NCI-H2196 treated with DMSO at 0.1 percent for 48 hours (cell line): ENCODE measurements at regions not wholly inside any gene's neighbourhood (a gene's known extent, or its start where the extent isn't known, plus 50 kb on each side); places are given as distances from the start of the nearest gene placed in this dataset.
A peak's percentile ranks its signal among the peaks of the same experiment; 100 is the strongest.

Source experiments
- DNase-seq: peaks from one replicate; lab custom pipeline; 2025; ENCODE audit not compliant: unreplicated experiment; lab: John Stamatoyannopoulos, UW

GRCh38 chr12:24608108-24608507 lies 340.8 kb downstream of the BCAT1 start:
- no peak for DNase-seq

GRCh38 chr12:24605916-24606315 lies 343.0 kb downstream of the BCAT1 start:
- no peak for DNase-seq

- DNase-seq: no peak
Measured at GRCh38 chr12:24605466-24605865, 343.4 kb downstream of the BCAT1 start.

- DNase-seq: no peak
Measured at GRCh38 chr12:24603371-24603770, 345.5 kb downstream of the BCAT1 start.

DNA sequence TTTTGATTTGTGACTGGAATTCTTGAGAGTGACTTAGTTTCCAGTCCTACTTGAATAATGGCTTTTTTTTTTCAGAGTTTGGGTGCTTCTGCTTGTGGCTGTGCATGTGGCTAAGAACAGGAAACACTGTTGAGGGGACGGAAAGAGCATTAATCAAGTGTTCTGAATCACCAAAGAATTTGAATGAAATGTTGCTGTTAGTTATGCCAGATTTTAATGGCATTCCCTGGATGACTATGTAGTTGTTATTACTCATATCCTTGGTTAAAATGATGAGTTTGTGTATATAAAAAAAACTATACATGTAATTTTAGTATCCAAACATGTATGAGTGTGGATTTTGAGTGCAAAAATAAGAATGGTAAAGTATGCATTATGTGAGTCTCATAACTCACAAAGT lies 347.9 kb downstream of the BCAT1 start:
- DNase-seq: no peak

DNA sequence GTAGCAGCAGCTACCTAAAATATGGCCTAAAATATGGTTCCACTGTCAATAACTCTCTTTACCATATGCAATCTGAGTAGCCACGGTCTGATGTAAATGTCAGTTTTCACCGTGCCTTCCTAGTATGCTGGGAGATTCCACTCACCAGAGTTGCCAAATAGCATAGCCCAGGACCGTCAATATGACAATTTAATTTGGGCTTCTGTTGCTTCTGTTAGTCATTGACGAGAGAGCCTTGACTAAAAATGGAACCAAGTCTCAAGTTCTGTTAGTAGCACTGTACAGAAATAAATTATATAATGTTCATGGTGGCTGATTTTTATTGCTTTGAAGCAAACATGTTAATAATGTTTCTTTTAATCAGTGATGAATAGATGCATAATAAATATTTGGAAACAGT lies 348.4 kb downstream of the BCAT1 start:
- DNase-seq: no peak

DNA sequence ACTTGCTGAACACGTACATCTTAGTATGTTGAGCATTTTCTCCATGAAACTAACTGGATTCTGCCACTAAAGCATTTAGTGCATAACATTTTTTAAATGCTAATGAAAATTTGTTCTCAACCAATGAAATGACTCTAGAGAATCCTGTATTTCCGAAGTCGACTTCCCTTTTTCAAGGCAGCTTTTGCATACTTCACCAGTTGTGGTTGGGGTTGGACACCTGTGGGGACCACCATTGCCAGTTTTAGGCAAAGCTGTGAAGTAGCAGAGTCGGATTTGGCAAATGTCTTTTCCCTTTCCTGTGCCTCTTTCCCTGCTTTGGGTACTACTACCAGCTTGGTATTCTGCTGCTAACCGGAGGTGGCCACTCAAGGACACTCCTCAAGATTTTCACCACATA lies 349.2 kb downstream of the BCAT1 start:
- DNase-seq: no peak

GRCh38 chr12:24597580-24597979 lies 351.3 kb downstream of the BCAT1 start:
- no peak for DNase-seq

DNA sequence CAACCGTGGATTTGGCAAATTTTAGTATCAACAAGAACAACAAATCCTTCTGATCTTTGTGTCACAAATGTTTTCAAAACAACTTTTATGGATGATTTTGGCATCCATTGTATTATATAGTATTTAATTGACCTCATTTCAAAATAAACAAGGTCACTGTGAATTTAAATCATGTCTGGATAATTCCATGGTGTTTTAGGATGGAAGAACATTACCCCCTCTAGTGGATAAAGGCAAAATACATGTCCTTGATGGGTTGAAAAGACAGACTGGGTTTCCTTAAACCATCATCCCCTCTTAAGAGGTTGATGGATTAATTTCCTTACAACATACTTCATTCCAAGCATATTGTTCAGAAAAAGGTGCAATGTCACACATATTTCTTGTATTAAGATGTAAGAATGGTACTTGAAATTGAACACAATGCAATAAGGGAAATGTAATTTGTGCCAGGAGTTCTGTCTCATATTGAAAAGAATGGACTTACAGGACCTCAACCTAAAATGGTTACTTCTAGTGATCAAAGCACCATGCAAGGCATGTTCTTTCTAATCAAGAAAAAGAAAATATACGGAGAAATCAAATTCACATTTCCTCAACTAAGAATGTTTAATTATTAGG lies 352.0 kb downstream of the BCAT1 start:
- peak; percentile 51 for DNase-seq

GRCh38 chr12:24595652-24596235 lies 353.2 kb downstream of the BCAT1 start:
- DNase-seq: no peak

- DNase-seq: no peak
Measured at GRCh38 chr12:24591715-24592440, 357.0 kb downstream of the BCAT1 start.

- no peak for DNase-seq
Measured at GRCh38 chr12:24591079-24591626, 357.7 kb downstream of the BCAT1 start.

- no peak for DNase-seq
Measured at GRCh38 chr12:24586293-24586692, 362.6 kb downstream of the BCAT1 start.

DNA sequence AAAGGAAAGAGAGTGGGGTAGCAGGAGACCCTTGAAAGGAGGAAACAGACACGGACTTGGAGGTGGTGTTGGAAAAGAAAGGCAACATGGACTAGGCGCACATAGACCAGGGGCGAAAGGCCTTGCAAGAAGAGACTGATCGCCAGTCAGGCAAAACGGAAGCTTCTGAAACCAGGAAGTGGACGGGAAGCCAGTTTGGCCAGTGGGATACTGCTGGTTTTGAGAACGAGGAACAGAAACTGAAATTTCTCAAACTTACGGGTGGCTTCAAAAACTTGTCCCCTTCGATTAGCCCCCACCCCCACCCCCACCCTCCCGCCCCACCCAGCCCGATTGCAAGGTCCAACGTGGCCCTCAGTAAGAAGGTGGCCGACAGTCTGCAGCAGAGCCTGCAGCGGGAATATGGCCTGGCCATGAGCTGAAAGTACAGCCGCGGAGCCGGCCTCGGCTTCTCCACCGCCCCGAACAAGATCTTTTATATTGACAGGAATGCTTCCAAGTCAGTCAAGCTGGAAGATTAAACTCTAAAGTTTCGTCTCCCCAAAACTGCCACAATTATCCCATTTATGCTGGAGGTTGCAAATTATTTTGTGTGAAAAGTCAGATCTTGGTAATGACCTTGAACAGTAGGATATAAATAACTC lies 364.7 kb downstream of the BCAT1 start:
- no peak for DNase-seq

DNA sequence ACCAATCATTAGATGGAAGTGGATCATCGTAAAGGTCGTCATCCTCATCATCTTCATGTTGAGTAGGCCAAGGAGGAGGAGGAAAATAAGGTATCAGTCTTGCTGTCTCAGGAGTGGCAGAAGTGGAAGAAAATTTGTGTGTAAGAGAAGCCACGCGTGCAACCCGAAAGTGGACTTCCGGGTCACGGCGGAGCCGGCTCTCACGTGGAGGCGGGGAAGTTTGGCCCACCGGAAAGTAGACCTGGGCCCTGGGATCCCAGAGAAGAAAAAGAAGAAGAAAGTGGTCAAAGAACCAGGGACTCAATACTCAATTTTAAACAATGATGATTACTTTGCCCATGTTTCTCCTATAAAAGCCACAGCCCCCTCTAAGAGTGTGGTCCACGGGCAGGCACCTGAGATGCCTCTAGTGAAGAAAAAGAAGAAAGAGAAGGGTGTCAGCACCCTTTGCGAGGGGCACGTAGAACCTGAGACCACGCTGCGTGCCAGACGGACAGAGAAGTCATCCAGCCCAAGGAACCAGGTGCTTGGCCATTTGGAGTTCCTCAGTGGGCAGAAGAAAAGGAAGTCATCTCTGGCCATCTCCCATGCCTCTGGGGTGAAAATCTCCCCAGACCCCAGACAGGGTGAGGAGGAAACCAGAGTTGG lies 365.8 kb downstream of the BCAT1 start:
- no peak for DNase-seq

DNA sequence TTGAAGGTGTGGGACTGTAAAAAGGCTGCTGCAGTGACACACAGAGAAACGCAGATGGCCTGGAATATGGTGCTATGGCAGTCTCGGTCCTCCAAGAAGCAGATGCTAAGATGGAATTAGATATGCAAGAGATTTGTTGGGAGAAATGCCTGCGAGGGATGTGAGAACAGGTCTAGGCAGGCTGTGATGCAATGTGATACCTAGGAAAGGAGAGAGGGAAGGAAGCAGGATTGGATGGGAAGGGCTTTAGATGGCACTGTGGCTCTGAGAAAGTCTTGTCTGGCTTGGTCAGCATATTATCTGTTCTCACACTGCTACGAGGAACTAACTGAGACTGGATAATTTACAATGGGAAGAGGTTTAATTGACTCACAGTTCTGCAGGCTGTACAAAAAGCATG lies 374.4 kb downstream of the BCAT1 start:
- no peak for DNase-seq

DNA sequence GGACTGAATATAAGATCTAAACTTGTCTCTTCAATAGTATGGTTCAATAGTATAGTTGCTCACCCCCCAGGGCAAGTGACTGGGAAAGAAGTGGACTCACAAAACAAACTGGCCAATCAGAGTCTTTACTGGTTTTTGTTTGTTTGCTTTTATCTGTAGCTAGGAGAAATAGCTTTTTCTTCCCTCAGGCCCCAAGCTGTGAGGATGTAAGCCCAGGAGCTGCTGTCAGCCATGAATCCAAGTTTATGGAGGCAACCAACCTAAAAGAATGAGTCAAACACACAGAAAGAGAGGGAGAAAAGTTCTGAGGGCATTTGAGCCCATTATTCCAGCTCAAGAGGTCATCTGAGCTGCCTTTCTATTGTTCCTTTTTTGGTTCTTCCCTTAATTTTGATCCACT lies 375.3 kb downstream of the BCAT1 start:
- DNase-seq: no peak

DNA sequence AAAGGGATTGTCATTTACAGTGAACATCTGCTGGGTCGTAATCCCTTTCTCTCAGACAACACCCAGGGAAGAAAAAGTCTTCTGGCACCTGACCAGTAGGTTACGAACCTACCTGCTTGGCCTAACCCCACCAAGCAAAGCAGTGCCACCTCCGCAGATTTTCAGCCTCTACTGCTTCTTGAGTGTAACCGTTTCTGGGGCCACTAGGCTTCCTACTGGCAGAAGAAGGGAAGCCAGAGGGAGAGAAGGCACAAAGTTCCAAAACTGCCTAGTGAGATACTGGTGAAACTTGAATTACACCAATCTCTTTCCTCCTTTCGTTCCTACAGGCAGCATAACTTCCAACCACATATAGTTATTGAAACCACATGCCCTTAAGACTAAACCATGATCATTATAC lies 383.6 kb downstream of the BCAT1 start:
- DNase-seq: no peak

- DNase-seq: peak; percentile 44
Measured at GRCh38 chr12:24562771-24563431, 386.0 kb downstream of the BCAT1 start.

DNA sequence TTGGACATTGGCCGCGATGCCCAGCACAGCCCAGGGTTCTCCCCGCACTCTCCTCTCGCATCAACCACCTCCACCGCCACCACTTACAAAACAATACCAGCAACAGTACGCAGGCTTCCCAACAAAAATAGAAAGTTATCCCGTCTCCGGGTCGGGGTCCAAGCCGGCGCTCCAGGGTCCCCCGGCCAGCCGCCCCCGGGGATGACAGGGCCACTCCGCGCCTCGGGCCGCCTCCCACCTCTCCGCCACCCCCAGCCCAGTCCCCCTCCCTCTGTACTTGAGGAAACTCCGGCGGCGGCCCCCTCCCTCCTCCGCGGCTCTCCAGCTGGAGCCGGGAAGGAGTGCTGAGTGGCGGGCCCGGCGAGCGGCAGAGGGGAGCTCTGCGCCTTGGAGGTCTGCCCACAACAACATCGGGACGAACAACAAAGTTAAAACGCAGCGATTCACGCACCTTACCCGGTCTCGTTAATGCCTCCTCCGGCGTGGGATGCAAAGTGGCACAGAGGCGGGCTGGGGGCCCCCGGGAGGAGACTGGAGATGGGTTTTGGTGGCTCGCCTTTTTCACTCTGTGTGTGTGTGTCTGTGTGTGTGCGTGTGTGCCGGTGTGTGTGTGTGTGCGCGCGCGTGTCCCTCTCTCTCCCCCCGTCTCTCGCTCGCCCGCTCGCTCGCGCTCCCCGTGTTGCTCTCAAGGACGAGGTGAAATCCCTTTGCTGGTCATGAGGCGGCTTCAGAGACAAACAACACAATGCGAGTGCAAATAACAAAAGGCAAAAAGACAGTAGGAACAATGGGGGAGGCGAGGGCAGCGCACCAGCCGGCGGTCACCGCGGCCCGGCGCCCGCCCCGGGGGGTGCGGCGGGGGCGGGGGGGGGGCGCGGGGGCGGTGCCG lies 386.8 kb downstream of the BCAT1 start:
- DNase-seq: peak; percentile 56
